Adrenal gland (tissue), 9 donors: ENCODE measurements at regions not wholly inside any gene's neighbourhood (a gene's known extent, or its start where the extent isn't known, plus 50 kb on each side); places are given as distances from the start of the nearest gene placed in this dataset.
"Not testable (repeated sequence)": the region's sequence is repeated elsewhere in the genome, so short reads cannot be mapped to it uniquely, and the experiment has no call there.

Experiments used
- DNase-seq, 7 donors: peaks; one replicate each; pipeline ENCODE4 v3.0.0-alpha.2; 2019 to 2020
- H3K27ac ChIP-seq, 5 donors: fragments of 200-600 bp; sonication (generic) in 4 of 5; 1 replicate in 3 of 5; 2 replicates in 2 of 5; pipeline versions ENCODE4 v1.5.1 to v1.8.0; 2016 to 2020; ENCODE audit warnings: mild to moderate bottlenecking in 1 of 5
- H3K27me3 ChIP-seq: fragments of 200-600 bp; 2 replicates; pipeline ENCODE4 v1.8.0; 2021
- H3K36me3 ChIP-seq, 2 donors: fragments of 200-600 bp; replicated peaks in 1 of 2; 1 replicate in 1 of 2; 2 replicates in 1 of 2; pipeline versions ENCODE4 v1.5.1 to v1.8.0; 2018 to 2022
- H3K4me1 ChIP-seq, 2 donors: fragments of 200-600 bp; replicated peaks in 1 of 2; 1 replicate in 1 of 2; 2 replicates in 1 of 2; pipeline versions ENCODE4 v1.5.1 to v1.8.0; 2018 to 2021
- H3K4me3 ChIP-seq, 4 donors: fragments of 200-600 bp; sonication (generic) in 3 of 4; one replicate each; pipeline ENCODE4 v1.5.1; 2016 to 2018
- H3K9me3 ChIP-seq, 3 donors: fragments of 200-600 bp; sonication (generic) in 1 of 3; replicated peaks in 1 of 3; 1 replicate in 2 of 3; 2 replicates in 1 of 3; pipeline versions ENCODE4 v1.5.1 to v1.8.0; 2016 to 2021
- CTCF ChIP-seq, 6 experiments: fragments of 450-650 bp in 4 of 6; fragments of 200-600 bp in 2 of 6; sonication (generic) in 1 of 6; IDR thresholded peaks; 1 replicate in 5 of 6; 2 replicates in 1 of 6; pipeline versions ENCODE4 v1.5.1 to v1.8.0; 2016 to 2021; ENCODE audit warnings: antibody characterized with exemption in 6 of 6, mild to moderate bottlenecking in 2 of 6, moderate library complexity in 1 of 6
- POLR2A ChIP-seq, 2 donors: fragments of 450-650 bp; IDR thresholded peaks; one replicate each; pipeline ENCODE4 v1.6.1; 2017; ENCODE audit warnings: antibody characterized with exemption in 2 of 2, mild to moderate bottlenecking in 2 of 2, moderate library complexity in 1 of 2
- WGBS, 4 donors: extraction: QIAGEN DNeasy Blood & Tissue Kit in 2 of 4; methylation state at CpG; one replicate each; pipeline versions ENCODE4 v1.1.5 to v1.1.7; 2013 to 2017; 5-methylcytosine and 5-hydroxymethylcytosine counted together
- intact Hi-C, 2 donors: fragments of 100-400 bp; cut with DNase I; formaldehyde crosslinking; loops; one replicate each; pipeline versions ENCODE4 v1.14.1 to v1.15.0; 2022 to 2023
- donor health status: healthy with polysubstance abuse.
- donor health status: Bipolar disorder and iron deficiency.
- donor health status: DM: yes; HTN: yes; CAD: no.
- donor health status: DM: no; HTN: no; CAD: no.
- donor health status: DM: no; HTN: no; CAD: no.

GRCh38 chr6:150491811-150492172 lies 107.9 kb upstream of the PLEKHG1 start:
- Histone ChIP-seq H3K4me1 (no peaks in the 10 kb centered on the region), H3K27ac (no peak overlapping the region), H3K27me3 (no peaks in the 10 kb centered on the region), H3K4me3 (no peak overlapping the region), H3K9me3 (no peaks in the 10 kb centered on the region), H3K36me3 (no peaks in the 10 kb centered on the region)
- TF ChIP-seq POLR2A (IDR thresholded peaks at IDR 0.05) (no peak), CTCF (IDR thresholded peaks at IDR 0.05) (no peak)
- 30 to 65% (median 38%) methylated on average over 2 of the region's 2 CpGs for WGBS, 4 donors
- DNase-seq: no peak
- intact Hi-C loops: no loop called here

- TF ChIP-seq POLR2A (IDR thresholded peaks at IDR 0.05) (no peak), CTCF (IDR thresholded peaks at IDR 0.05) (no peak)
- no peaks in the 10 kb centered on the region for H3K36me3 ChIP-seq
- 87 to 94% (median 93%) methylated on average over 2 of the region's 2 CpGs for WGBS, 4 donors
- H3K27me3 ChIP-seq: no peaks in the 10 kb centered on the region
- intact Hi-C loops: no loop called here
- no peak overlapping the region for H3K4me3 ChIP-seq
- no peaks in the 10 kb centered on the region for H3K4me1 ChIP-seq
- no peak for DNase-seq
- H3K27ac ChIP-seq: no peak overlapping the region
- no peaks in the 10 kb centered on the region for H3K9me3 ChIP-seq
These were observed 107.2 kb upstream of the PLEKHG1 start for GRCh38 chr6:150492507-150492906.

- H3K4me1 ChIP-seq: no peaks in the 10 kb centered on the region
- no peaks in the 10 kb centered on the region for H3K36me3 ChIP-seq
- no peak overlapping the region for H3K4me3 ChIP-seq
- no peaks in the 10 kb centered on the region for H3K27me3 ChIP-seq
- H3K27ac ChIP-seq: no peak overlapping the region
- TF ChIP-seq CTCF (IDR thresholded peaks at IDR 0.05) (no peak), POLR2A (IDR thresholded peaks at IDR 0.05) (no peak)
- DNase-seq: no peak
- 50 to 67% (median 61%) methylated on average over 7 of the region's 7 CpGs for WGBS, 4 donors
- H3K9me3 ChIP-seq: no peaks in the 10 kb centered on the region
- intact Hi-C loops: no loop called here
These were observed 106.7 kb upstream of the PLEKHG1 start for GRCh38 chr6:150492941-150493340.

GRCh38 chr6:150493552-150493951 lies 106.1 kb upstream of the PLEKHG1 start:
- 88 to 94% (median 93%) methylated on average over 2 of the region's 2 CpGs for WGBS, 4 donors
- H3K4me3 ChIP-seq, H3K36me3 ChIP-seq, H3K4me1 ChIP-seq, H3K27ac ChIP-seq, DNase-seq, H3K9me3 ChIP-seq, intact Hi-C loops, H3K27me3 ChIP-seq: not testable (repeated sequence)

- intact Hi-C loops: no loop called here
- Histone ChIP-seq H3K36me3 (no peaks in the 10 kb centered on the region), H3K4me3 (no peak overlapping the region), H3K9me3 (no peaks in the 10 kb centered on the region), H3K4me1 (no peaks in the 10 kb centered on the region), H3K27ac (no peak overlapping the region), H3K27me3 (no peaks in the 10 kb centered on the region)
- DNase-seq: no peak
- WGBS, 4 donors: 71 to 86% (median 76%) methylated on average over 5 of the region's 5 CpGs
- TF ChIP-seq CTCF (IDR thresholded peaks at IDR 0.05): no peak
- TF ChIP-seq POLR2A (IDR thresholded peaks at IDR 0.05): no peak
These were observed 105.4 kb upstream of the PLEKHG1 start for GRCh38 chr6:150494241-150494640.
